ENCODE measurements at regions not wholly inside any gene's neighbourhood (a gene's known extent, or its start where the extent isn't known, plus 50 kb on each side); places are given as distances from the start of the nearest gene placed in this dataset.

- no peak for DNase-seq (ENCODE audit: low read depth)
These were observed 424.8 kb upstream of the OR4E1 start for GRCh38 chr14:22098435-22098834.

DNA sequence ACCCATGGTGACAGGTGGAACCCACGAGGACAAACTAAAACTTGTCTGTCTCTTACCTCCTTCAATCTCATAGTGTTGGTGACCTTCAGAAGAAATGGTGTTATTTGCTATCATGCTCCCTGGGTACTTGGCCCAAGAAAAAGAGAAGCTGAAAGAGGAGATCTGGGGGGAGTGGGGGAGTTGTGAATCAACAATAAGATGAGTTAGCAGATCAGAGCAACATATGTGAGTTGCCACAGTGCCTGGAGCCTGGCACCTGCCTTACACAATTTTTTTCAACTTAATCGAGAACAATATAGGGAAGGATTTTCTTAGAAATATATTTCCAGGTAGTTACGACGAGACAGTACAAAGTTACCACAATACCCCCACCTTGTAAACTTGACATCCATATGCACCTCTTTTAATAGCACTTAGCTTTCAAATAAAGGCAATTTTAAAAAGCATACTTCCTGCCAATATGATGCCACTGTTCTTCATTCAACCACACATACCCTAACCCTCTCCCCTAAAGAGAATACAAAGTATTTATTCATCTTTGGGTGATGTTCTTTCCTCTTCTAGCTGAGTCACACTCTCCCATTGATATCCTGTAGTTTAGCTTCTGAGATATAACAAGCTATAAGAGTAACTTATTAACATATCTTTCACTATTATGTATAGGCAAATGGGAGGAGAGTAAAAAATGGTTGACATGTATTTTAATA lies 424.1 kb upstream of the OR4E1 start:
- DNase-seq (ENCODE audit: low read depth), result no peak

DNA sequence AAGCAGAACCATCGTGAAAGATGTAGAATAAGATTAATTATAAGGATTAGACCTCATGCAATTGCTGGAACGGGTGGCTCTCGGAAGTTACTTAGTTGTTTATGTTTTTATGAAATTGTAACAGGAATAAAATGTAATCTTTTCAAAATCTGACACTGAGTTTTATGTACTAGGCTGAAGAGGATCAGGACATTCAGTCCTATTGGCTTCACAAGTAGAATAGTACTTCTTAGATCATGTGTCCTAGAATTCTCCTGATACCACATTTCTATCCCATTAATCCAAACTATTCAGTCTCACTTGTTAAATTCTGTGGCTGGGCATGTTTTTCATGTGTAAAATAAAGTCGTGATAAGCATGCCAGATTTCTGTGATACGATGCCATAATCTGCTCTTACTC lies 423.5 kb upstream of the OR4E1 start:
- no peak for DNase-seq (ENCODE audit: low read depth)

DNA sequence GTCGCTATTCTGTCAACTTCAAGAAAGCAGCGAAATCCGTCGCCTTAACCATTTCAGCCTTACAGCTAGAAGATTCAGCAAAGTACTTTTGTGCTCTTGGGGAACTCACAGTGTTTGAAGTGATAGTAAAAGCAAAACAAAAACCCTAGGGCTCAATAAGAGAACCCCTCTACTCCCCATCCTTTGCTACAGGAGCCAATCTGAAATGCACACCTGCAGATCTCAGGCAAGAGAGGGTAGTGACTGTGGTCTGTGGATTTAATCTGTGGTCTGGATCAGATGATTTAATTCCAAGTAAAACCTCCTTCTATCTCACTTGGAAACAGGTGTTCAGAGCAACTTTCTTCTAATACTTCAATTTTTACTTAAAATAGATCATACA lies 422.9 kb upstream of the OR4E1 start:
- DNase-seq (ENCODE audit: low read depth), result no peak

DNA sequence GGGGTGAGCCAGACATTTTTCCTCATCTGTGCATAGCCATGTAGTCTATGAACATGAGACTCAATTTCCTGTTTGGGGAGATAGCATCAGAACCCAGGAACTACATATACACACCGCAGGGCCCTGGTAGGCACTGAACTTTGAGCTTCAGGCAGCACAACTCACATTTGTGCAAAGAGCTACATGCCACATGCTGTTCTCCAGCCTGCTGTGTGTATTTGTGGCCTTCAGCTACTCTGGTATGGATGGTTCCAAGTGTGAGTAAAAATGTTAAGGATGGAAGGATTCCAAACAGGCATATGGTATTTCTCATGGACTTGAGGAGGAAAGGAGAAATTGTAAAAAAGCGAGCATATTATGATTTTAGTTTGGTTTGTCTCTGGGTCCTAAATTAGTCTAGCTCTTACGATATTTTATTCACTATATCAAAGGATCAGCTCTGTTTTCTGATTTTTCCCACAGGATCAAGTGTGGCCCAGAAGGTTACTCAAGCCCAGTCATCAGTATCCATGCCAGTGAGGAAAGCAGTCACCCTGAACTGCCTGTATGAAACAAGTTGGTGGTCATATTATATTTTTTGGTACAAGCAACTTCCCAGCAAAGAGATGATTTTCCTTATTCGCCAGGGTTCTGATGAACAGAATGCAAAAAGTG lies 422.4 kb upstream of the OR4E1 start:
- no peak for DNase-seq (ENCODE audit: low read depth)

DNA sequence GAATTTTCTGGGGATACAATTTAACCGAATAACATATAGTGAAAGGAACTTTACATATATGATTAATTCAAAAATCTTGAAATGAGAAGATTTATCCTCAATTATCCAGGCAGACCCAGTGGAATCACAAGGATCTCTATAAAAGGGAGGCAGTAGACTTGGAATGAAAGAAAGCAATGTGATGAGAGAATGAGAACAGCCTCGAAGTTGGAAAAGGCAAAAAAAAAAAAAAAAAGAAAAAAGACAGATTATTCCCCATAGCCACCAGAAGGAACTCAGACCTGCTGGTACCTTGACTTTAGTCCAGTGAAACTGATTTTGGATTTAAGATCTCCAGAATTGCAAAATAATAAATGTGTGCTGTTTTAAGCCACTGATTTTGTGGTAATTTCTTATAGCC lies 416.3 kb upstream of the OR4E1 start:
- no peak for DNase-seq (ENCODE audit: low read depth)

GRCh38 chr14:22088614-22089342 lies 415.2 kb upstream of the OR4E1 start:
- DNase-seq (ENCODE audit: low read depth), result no peak

- no peak for DNase-seq (ENCODE audit: low read depth)
These were observed 412.5 kb upstream of the OR4E1 start for GRCh38 chr14:22086131-22086530.

DNA sequence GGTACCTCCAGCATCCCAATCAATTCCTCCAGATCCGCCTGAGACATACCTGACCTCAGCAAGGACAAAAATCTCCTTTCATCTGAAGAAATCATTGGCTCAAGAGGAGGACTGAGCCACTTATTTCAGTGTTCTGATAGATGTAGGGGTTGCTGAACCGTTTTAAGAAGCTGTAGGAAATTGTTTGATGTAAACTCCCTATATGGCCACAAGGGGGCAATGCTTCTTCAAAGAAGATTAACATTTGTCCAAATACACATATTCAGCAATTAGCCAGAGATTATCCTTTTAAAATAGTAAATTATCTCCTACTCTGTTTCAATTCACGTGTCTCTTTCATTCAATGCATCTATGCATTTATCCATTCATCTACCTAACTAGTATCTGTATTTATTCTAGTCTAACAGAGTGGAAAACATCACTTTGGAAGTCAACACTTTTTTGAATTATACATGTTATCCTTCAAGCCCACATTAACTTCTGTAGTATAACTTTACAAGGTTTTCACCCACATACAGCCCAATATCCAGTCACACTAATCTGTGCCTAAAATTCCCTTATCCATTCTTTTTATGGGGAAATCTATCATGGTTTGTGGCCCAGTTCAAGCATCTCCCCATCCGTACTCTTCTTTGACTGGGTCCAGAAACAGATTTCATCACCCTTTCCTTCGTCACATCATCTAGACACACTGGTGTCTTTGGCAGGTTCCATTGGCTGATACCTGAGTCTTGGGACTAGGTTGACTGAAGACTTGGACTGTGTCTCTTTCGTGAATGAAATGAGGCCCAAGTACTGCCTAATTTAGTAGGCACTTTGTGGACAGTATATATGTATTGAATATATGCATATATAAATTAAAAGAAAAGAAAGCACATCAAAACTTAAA lies 411.0 kb upstream of the OR4E1 start:
- DNase-seq (ENCODE audit: low read depth), result peak; percentile 2

GRCh38 chr14:22081337-22081736 lies 407.7 kb upstream of the OR4E1 start:
- DNase-seq (ENCODE audit: low read depth), result no peak

DNA sequence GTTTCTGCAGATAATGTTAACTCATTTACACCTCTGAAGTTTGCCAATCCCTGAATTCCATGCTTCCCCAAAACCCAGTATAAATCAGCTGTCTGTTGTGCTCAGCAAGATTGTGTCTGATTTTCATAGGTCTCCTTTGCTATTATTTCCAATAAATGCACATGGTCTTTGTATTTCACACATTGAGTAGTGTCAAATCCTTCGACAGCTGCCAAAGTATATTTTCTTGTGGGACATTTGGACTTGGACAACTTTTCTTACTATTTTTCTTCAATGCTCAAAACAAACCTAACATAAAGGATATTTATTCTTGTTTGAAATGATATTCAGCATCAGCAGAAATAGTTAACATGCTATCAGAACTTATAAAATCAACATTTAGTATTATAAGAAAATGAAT lies 406.1 kb upstream of the OR4E1 start:
- DNase-seq (ENCODE audit: low read depth), result no peak

DNA sequence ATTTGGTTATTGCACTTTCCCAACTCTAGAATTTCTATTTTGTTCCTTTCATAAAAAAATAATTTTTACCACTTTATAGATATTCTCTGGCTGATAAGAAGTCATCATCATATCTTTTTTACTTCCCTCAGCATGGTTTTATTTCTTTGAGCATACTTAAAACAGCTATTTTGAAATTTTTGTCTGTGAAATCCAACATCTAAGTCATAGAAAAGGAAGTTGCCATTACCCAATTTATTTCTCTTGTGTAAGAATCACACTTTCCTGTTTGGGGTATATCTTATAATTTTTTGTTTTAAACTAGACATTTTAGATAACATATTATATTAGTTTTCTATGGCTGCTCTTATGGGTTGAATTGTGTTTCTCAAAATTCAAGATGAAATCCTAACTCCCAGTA lies 400.2 kb upstream of the OR4E1 start:
- no peak for DNase-seq (ENCODE audit: low read depth)

GRCh38 chr14:22071006-22071405 lies 397.4 kb upstream of the OR4E1 start:
- no peak for DNase-seq (ENCODE audit: low read depth)

- no peak for DNase-seq (ENCODE audit: low read depth)
These were observed 396.7 kb upstream of the OR4E1 start for GRCh38 chr14:22070119-22070982.

DNA sequence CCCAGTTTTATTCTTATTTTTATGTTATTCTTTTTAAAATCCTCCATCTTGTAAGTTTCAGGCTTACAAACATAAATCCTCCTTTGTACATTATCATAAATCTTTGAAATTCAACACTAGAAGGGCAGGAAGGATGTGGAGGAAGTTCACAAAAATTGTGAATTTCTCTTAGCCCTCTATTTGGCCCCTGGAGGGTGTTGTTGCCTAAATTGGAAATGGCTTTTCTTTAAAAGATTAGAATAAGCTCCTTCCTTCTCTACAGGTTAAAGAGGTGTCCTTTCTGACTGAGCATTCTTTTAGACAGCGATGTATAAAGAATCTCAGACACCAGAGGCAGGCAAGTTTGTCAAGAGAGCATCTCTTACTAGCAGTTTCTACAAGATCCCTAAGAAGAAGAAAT lies 391.7 kb upstream of the OR4E1 start:
- no peak for DNase-seq (ENCODE audit: low read depth)

GRCh38 chr14:22059201-22059600 lies 385.6 kb upstream of the OR4E1 start:
- DNase-seq (ENCODE audit: low read depth), result no peak

DNA sequence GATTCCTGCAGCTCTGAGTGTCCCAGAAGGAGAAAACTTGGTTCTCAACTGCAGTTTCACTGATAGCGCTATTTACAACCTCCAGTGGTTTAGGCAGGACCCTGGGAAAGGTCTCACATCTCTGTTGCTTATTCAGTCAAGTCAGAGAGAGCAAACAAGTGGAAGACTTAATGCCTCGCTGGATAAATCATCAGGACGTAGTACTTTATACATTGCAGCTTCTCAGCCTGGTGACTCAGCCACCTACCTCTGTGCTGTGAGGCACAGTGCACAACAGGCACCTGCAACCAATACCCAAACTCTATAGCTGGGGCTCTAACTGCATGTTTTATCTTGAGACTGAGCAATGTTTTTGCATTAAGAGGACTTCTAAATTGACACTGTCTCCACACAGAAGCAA lies 379.2 kb upstream of the OR4E1 start:
- no peak for DNase-seq (ENCODE audit: low read depth)

DNA sequence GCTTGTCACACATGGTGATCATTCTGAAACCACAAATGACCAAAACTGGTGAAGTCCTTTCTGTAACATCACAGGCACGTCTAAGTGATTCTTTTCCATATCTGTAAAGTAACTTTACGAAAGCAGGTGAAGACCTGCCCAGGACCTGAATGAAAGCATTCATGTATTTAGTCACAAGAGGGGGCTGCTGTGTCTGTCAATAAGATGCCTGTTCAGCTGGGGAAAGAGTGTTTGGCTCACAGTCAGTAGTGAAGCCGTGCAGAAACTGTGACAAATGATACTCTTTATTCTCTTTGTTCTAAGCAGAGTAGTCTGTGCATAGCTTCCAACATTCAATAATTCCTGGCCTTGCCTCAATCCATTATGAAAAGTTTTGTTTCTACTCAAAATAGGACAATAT lies 373.5 kb upstream of the OR4E1 start:
- no peak for DNase-seq (ENCODE audit: low read depth)

- no peak for DNase-seq (ENCODE audit: low read depth)
These were observed 372.4 kb upstream of the OR4E1 start for GRCh38 chr14:22046063-22046462.

DNA sequence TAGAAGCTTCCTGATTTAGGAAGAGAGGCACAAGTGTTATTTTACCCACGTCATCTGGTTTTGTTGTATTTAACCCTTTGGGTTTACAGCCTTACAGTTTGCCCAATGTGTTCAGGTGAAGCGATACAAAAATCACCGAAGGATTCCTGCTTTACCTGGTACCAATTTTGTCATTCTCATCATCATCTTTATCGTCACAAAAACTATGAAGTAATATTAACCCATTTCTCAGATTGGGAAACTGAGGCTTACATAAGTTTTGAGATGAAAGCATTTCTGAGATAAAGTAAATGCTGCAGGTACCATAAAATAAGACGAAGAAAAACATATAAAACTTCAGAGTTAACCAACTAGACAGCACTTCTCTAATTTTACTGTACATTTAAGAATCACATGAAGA lies 370.6 kb upstream of the OR4E1 start:
- no peak for DNase-seq (ENCODE audit: low read depth)

DNA sequence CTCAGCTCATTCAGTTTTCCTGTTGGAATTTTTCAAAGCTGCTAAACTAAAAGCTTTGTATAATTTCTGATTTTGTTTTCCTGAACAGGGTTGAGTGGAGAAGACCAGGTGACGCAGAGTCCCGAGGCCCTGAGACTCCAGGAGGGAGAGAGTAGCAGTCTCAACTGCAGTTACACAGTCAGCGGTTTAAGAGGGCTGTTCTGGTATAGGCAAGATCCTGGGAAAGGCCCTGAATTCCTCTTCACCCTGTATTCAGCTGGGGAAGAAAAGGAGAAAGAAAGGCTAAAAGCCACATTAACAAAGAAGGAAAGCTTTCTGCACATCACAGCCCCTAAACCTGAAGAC lies 367.1 kb upstream of the OR4E1 start:
- no peak for DNase-seq (ENCODE audit: low read depth)

Data from GM04503 (cell line).